Endothelial cell of umbilical vein (primary cell): ENCODE measurements at regions not wholly inside any gene's neighbourhood (a gene's known extent, or its start where the extent isn't known, plus 50 kb on each side); places are given as distances from the start of the nearest gene placed in this dataset.
"Not testable (repeated sequence)": the region's sequence is repeated elsewhere in the genome, so short reads cannot be mapped to it uniquely, and the experiment has no call there.

ENCODE experiments used
- CTCF ChIP-seq, 2 donors: IDR thresholded peaks; 1 replicate in 1 of 2; 2 replicates in 1 of 2; pipeline ENCODE4 v1.5.1; 2011; ENCODE audit warnings: low read length in 2 of 2, mild to moderate bottlenecking in 2 of 2, moderate library complexity in 2 of 2, control low read depth in 1 of 2, inconsistent platforms in 1 of 2, low read depth in 1 of 2; ENCODE audit not compliant: insufficient read depth in 1 of 2; ENCODE audit errors: extremely low read depth in 1 of 2
- EZH2 ChIP-seq: IDR thresholded peaks from 2 replicates; pipeline ENCODE4 v1.6.1; 2012; ENCODE audit warnings: borderline replicate concordance, low read depth, mild to moderate bottlenecking, moderate library complexity, low read length, inconsistent platforms; ENCODE audit not compliant: severe bottlenecking
- FOS ChIP-seq: IDR thresholded peaks from 2 replicates; pipeline ENCODE4 v1.6.1; 2011; ENCODE audit warnings: mild to moderate bottlenecking, low read length, moderate library complexity, borderline replicate concordance; ENCODE audit not compliant: insufficient read depth
- MAX ChIP-seq: IDR thresholded peaks from 2 replicates; pipeline ENCODE4 v1.6.1; 2011; ENCODE audit not compliant: insufficient read depth, insufficient read length
- MYC ChIP-seq: IDR thresholded peaks from one replicate; pipeline ENCODE4 v1.6.1; 2011; ENCODE audit warnings: mild to moderate bottlenecking, low read depth, low read length

- TF ChIP-seq MAX; CTCF (IDR thresholded peaks at IDR 0.05; ENCODE audit: extremely low read depth in 1 of 2, insufficient read depth in 1 of 2, low read depth in 1 of 2, low read length in 2 of 2); MYC; FOS; EZH2: not testable (repeated sequence)
These were observed 76.7 kb upstream of the ZNF195 start for GRCh38 chr11:3455666-3456065.
